H1 (cell line): ENCODE measurements at regions not wholly inside any gene's neighbourhood (a gene's known extent, or its start where the extent isn't known, plus 50 kb on each side); places are given as distances from the start of the nearest gene placed in this dataset.

Source experiments
- EZH2 ChIP-seq: fragments of 200-600 bp; sonication (generic); IDR thresholded peaks from 2 replicates; pipeline ENCODE4 v1.7.1; 2012; ENCODE audit warnings: low read depth, mild to moderate bottlenecking, moderate library complexity, low read length, inconsistent platforms; ENCODE audit not compliant: severe bottlenecking
- MAFK ChIP-seq: IDR thresholded peaks from 2 replicates; pipeline ENCODE4 v1.6.1; 2012; ENCODE audit warnings: low read depth, mild to moderate bottlenecking, improper control_type of control experiment, low read length
- POLR2AphosphoS5 ChIP-seq: IDR thresholded peaks from 2 replicates; pipeline ENCODE4 v1.6.1; 2011; ENCODE audit warnings: low read depth, low read length
- RAD21 ChIP-seq, 2 experiments: IDR thresholded peaks in 1 of 2; conservative IDR thresholded peaks in 1 of 2; 2 replicates each; pipeline ENCODE4 v1.6.1; 2011; ENCODE audit warnings: low read depth in 2 of 2, low read length in 2 of 2, improper control_type of control experiment in 1 of 2, inconsistent platforms in 1 of 2, mild to moderate bottlenecking in 1 of 2, moderate library complexity in 1 of 2
- RFX5 ChIP-seq: IDR thresholded peaks from 2 replicates; pipeline ENCODE4 v1.6.1; 2011; ENCODE audit warnings: low read depth, low read length, improper control_type of control experiment, borderline replicate concordance
- SIRT6 ChIP-seq: IDR thresholded peaks from one replicate; pipeline ENCODE4 v1.7.1; 2012; ENCODE audit warnings: low read length, inconsistent platforms
- SP2 ChIP-seq: IDR thresholded peaks from 2 replicates; pipeline ENCODE4 v1.6.1; 2012; ENCODE audit warnings: mild to moderate bottlenecking, low read length, inconsistent platforms
- TCF12 ChIP-seq: IDR thresholded peaks from 2 replicates; pipeline ENCODE4 v1.6.1; 2011; ENCODE audit warnings: low read depth, mild to moderate bottlenecking, low read length
- TF ChIP-seq, protein P1 (sequence below), 3 experiments: IDR thresholded peaks; 1 replicate in 2 of 3; 2 replicates in 1 of 3; pipeline versions ENCODE4 v1.5.1 to v1.6.1; 2011; ENCODE audit warnings: low read length in 3 of 3, mild to moderate bottlenecking in 3 of 3, inconsistent platforms in 2 of 3, low read depth in 1 of 3, moderate library complexity in 1 of 3; ENCODE audit not compliant: insufficient read depth in 1 of 3; ENCODE audit errors: control extremely low read depth in 1 of 3

DNA sequence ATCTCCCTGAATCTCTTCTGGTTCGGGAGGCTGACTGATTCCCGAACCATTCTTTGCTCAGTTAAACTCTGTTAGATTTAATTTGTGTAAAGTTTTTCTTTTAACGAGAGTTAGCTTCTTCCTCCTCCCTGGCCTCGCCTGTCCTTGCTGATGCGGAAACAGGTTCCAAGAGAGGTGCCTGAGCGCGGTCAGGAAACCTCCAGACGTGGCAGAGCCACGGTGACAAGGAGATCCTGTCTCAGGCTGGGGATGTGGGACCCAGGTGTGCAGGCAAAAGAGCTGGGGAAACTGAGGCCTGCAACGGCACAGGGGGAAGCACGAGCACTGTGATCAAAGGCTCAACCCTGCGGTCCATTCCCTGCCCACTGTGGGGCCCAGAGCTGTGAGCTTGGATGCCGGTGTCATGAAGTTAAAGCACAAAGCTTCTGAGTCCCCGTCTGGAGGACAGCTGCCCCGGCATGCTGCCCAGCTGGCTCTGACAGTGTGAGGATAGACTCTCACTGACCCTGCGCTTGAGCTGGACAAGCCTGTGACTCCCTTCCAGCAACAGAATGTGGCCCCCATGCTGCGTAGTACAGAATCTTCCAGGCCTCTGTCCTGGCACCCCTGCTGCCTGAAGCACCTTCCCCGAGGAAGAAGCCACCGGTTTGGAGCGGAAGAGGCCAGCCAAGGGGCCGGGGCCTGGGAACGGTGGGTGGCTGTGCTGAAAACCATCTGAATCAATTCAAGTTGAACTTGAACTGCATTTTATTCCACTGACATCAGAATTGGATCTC lies 960.6 kb downstream of the BRD1 start:
- no peak for TF ChIP-seq POLR2AphosphoS5
- TF ChIP-seq RAD21 (IDR thresholded peaks at IDR 0.05 in 1 of 2, conservative IDR thresholded peaks at IDR 0.05 in 1 of 2; ENCODE audit: low read depth in 2 of 2, low read length in 2 of 2): no peak
- TF ChIP-seq, protein P1, sequence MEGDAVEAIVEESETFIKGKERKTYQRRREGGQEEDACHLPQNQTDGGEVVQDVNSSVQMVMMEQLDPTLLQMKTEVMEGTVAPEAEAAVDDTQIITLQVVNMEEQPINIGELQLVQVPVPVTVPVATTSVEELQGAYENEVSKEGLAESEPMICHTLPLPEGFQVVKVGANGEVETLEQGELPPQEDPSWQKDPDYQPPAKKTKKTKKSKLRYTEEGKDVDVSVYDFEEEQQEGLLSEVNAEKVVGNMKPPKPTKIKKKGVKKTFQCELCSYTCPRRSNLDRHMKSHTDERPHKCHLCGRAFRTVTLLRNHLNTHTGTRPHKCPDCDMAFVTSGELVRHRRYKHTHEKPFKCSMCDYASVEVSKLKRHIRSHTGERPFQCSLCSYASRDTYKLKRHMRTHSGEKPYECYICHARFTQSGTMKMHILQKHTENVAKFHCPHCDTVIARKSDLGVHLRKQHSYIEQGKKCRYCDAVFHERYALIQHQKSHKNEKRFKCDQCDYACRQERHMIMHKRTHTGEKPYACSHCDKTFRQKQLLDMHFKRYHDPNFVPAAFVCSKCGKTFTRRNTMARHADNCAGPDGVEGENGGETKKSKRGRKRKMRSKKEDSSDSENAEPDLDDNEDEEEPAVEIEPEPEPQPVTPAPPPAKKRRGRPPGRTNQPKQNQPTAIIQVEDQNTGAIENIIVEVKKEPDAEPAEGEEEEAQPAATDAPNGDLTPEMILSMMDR (IDR thresholded peaks at IDR 0.05; ENCODE audit: control extremely low read depth in 1 of 3, insufficient read depth in 1 of 3, low read depth in 1 of 3, low read length in 3 of 3): no peak
- no peak for TF ChIP-seq TCF12
- no peak for TF ChIP-seq SP2
- no peak for TF ChIP-seq MAFK
- TF ChIP-seq RFX5: no peak
- no peak for TF ChIP-seq EZH2
- no peak for TF ChIP-seq SIRT6
